Mesothelial cell of epicardium (in vitro differentiated cells): ENCODE measurements at regions not wholly inside any gene's neighbourhood (a gene's known extent, or its start where the extent isn't known, plus 50 kb on each side); places are given as distances from the start of the nearest gene placed in this dataset.

Experiments
- DNase-seq, 2 experiments: peaks; one replicate each; pipeline ENCODE4 v3.0.0; 2021; ENCODE audit warnings: low spot score in 2 of 2; ENCODE audit not compliant: unreplicated experiment in 2 of 2
- H3K27ac Mint-ChIP-seq: 2 replicates; pipeline ENCODE4 v1.8.0; 2021; ENCODE audit warnings: mixed read lengths
- H3K27me3 Mint-ChIP-seq: 2 replicates; pipeline ENCODE4 v1.8.0; 2021; ENCODE audit warnings: low read depth, mixed read lengths
- H3K36me3 Mint-ChIP-seq: 2 replicates; pipeline ENCODE4 v1.8.0; 2021; ENCODE audit warnings: mixed read lengths
- H3K4me1 Mint-ChIP-seq: 2 replicates; pipeline ENCODE4 v1.8.0; 2021; ENCODE audit warnings: mixed read lengths
- H3K4me3 Mint-ChIP-seq: 2 replicates; pipeline ENCODE4 v1.8.0; 2021; ENCODE audit warnings: mild to moderate bottlenecking, moderate library complexity, mixed read lengths
- H3K9me3 Mint-ChIP-seq: 2 replicates; pipeline ENCODE4 v1.8.0; 2021; ENCODE audit warnings: mixed read lengths
- TF ChIP-seq, protein P1 (sequence below): fragments of 200-600 bp; sonication (generic); IDR thresholded peaks from one replicate; pipeline ENCODE4 v1.5.0; 2021; ENCODE audit warnings: antibody characterized with exemption; ENCODE audit not compliant: unreplicated experiment

DNA sequence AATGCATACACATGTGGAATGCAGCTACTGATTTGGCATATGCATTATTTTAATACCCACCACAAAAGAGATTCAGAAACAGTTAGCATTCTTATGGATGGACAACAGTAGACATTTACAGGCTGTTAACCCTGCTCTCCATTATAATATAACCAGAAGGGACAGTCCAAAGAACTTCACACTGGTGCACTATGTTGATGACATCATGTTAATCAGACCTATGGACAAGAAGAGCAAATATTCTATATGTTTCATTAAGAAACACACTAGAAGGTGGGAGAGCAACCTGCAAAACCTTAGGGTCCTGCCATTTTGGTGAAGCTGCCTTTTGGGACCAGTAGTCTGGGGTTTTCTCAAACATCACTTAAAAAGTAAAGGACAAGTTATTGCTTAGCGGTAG lies 701.3 kb downstream of the UQCRFS1 start:
- DNase-seq: no peak
- H3K36me3 Mint-ChIP-seq: no peaks in the 10 kb centered on the region
- no peaks in the 10 kb centered on the region for H3K4me1 Mint-ChIP-seq
- no peaks in the 10 kb centered on the region for H3K9me3 Mint-ChIP-seq
- TF ChIP-seq, protein P1, sequence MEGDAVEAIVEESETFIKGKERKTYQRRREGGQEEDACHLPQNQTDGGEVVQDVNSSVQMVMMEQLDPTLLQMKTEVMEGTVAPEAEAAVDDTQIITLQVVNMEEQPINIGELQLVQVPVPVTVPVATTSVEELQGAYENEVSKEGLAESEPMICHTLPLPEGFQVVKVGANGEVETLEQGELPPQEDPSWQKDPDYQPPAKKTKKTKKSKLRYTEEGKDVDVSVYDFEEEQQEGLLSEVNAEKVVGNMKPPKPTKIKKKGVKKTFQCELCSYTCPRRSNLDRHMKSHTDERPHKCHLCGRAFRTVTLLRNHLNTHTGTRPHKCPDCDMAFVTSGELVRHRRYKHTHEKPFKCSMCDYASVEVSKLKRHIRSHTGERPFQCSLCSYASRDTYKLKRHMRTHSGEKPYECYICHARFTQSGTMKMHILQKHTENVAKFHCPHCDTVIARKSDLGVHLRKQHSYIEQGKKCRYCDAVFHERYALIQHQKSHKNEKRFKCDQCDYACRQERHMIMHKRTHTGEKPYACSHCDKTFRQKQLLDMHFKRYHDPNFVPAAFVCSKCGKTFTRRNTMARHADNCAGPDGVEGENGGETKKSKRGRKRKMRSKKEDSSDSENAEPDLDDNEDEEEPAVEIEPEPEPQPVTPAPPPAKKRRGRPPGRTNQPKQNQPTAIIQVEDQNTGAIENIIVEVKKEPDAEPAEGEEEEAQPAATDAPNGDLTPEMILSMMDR: no peak
- no peak overlapping the region for H3K4me3 Mint-ChIP-seq
- H3K27me3 Mint-ChIP-seq: peaks cover 11% of the 10 kb centered on the region
- H3K27ac Mint-ChIP-seq: no peak overlapping the region

DNA sequence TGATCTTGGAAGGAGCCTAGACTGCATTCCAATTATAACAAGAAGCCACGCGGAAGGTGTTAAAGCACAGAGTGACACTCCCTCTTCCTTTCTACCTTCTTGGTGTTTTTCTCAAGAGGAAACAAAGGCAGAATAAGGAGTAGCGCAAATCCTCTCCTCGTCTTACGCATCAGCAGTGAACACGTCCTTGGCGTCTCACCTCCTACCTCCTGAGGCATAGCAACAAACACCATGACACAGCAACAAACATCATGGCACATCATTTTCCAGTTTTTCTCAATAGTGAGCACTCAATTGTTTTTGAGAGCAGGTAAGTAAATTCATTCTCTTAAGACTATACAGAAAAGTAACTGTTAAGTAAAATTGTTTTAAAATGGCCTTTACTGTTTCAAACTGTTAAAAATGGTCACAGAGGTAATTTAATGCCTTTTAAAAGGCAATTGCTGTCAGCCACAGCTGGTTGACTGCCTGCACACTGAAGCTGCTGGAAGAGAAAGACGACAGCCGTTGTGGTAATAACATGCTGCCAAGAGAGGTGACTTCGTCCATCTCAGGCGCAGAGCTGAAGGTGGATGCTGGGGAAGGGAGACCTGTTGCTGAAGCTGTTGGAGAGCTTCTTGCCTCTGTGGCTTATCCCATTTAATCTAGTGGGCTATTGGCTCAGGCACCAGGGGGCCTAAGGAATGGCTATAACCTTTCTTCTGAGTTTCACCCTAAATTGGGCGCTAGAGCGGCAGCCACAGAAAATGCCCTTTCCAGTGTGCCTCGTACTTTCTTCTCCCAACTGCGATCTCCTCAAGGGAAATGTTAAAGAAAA lies 703.7 kb downstream of the UQCRFS1 start:
- TF ChIP-seq, protein P1: no peak
- H3K9me3 Mint-ChIP-seq: no peaks in the 10 kb centered on the region
- H3K4me1 Mint-ChIP-seq: no peaks in the 10 kb centered on the region
- H3K4me3 Mint-ChIP-seq: no peak overlapping the region
- H3K27ac Mint-ChIP-seq: no peak overlapping the region
- no peaks in the 10 kb centered on the region for H3K36me3 Mint-ChIP-seq
- no peak for DNase-seq
- peaks cover 13% of the 10 kb centered on the region for H3K27me3 Mint-ChIP-seq

DNA sequence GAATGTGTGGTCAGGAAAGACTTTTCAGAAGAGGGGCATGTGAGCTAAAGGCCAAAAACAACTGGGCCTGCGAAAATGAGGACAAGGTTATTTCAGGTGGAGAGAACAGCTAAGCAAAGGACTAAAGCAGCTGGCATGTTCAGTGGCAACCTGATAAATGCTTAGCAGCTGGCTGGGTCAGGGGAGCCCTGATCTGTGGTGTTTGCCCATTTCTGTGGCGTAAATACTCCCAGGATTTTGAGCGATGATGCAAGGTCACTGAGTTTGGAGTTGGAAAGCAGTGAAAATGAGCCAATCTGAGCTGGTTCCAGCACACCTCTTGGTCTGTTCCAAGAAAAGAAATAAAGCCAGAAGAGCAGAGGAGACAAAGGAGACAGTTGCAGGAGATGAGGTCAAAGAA lies 704.3 kb downstream of the UQCRFS1 start:
- no peak for DNase-seq
- no peak overlapping the region for H3K27ac Mint-ChIP-seq
- no peaks in the 10 kb centered on the region for H3K4me1 Mint-ChIP-seq
- H3K9me3 Mint-ChIP-seq: no peaks in the 10 kb centered on the region
- H3K36me3 Mint-ChIP-seq: no peaks in the 10 kb centered on the region
- TF ChIP-seq, protein P1: no peak
- H3K4me3 Mint-ChIP-seq: no peak overlapping the region
- H3K27me3 Mint-ChIP-seq: peaks cover 13% of the 10 kb centered on the region

DNA sequence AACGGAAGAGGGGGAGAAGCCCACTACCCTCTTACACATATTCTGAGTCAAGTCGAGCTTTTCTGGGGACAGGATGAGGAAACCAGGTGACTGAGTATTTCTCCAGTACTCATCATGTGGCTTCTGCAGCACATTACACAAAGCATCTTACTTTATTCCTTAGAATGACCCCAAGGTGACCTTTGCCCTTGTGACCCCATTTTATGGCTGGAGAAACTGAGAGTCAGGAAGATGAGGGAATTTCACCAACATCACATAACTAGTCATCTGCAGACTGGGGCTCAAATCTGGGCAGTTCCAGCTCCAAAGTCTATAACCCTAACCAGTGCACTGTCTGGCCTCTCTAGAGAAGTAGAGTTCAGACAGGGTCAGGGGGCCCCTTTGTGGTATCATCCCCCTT lies 707.0 kb downstream of the UQCRFS1 start:
- no peak for DNase-seq
- Mint-ChIP-seq H3K27me3 (peaks cover 11% of the 10 kb centered on the region), H3K4me1 (peaks cover 3% of the 10 kb centered on the region)

DNA sequence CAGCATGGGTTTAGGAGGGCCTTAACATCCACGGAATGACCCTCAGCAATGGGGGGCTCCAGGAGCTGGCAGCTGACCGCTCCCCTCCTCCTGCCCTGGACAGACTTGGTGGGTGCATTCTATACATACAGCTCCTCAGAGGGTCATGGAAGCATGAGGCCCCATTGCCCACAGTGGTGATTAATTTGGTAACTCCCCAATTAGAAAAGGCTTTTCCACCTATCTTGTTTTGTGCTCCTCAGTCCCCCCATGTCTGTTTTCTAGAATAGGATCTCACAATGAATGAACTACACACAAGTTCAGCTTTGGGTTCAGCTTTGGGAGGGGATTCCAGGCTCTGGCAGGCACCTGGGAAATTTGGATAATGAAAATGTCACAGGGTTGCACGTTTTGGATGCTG lies 707.8 kb downstream of the UQCRFS1 start:
- H3K4me1 Mint-ChIP-seq: peaks cover 3% of the 10 kb centered on the region

More for the DNA sequence above, 707.0 kb downstream of the UQCRFS1 start:
- no peaks in the 10 kb centered on the region for H3K36me3 Mint-ChIP-seq
- H3K4me3 Mint-ChIP-seq: no peak overlapping the region
- no peak overlapping the region for H3K27ac Mint-ChIP-seq
- TF ChIP-seq, protein P1: no peak
- H3K9me3 Mint-ChIP-seq: no peaks in the 10 kb centered on the region

More for the DNA sequence above, 707.8 kb downstream of the UQCRFS1 start:
- Mint-ChIP-seq H3K9me3 (no peaks in the 10 kb centered on the region), H3K36me3 (no peaks in the 10 kb centered on the region), H3K27ac (no peak overlapping the region), H3K27me3 (peaks cover 7% of the 10 kb centered on the region), H3K4me3 (no peak overlapping the region)
- no peak for DNase-seq
- TF ChIP-seq, protein P1: no peak
